K562 (cell line): ENCODE measurements at regions not wholly inside any gene's neighbourhood (a gene's known extent, or its start where the extent isn't known, plus 50 kb on each side); places are given as distances from the start of the nearest gene placed in this dataset.

Experiments
- CREB1 ChIP-seq, 2 experiments: sonication (generic) in 1 of 2; formaldehyde crosslinking in 1 of 2; IDR thresholded peaks; 2 replicates each; pipeline versions ENCODE4 v1.6.1 to v1.8.0; 2012 to 2022; ENCODE audit warnings: inconsistent platforms in 1 of 2, mild to moderate bottlenecking in 1 of 2, missing genetic modification reagents in 1 of 2, moderate library complexity in 1 of 2
- CTCF ChIP-seq, 3 experiments: IDR thresholded peaks in 2 of 3; conservative IDR thresholded peaks in 1 of 3; 2 replicates each; pipeline ENCODE4 v1.5.1; 2011 to 2012; ENCODE audit warnings: low read length in 3 of 3, mild to moderate bottlenecking in 3 of 3, control low read depth in 2 of 3, improper control_type of control experiment in 1 of 3, inconsistent platforms in 1 of 3, low read depth in 1 of 3, mixed read lengths in 1 of 3, moderate library complexity in 1 of 3; ENCODE audit not compliant: insufficient read depth in 2 of 3
- FOXK1 ChIP-seq: sonication (generic); formaldehyde crosslinking; IDR thresholded peaks from 2 replicates; pipeline ENCODE4 v1.8.0; 2022; ENCODE audit warnings: missing genetic modification reagents, mild to moderate bottlenecking, borderline replicate concordance
- JUN ChIP-seq, 2 experiments: sonication (generic) in 1 of 2; formaldehyde crosslinking in 1 of 2; IDR thresholded peaks; 2 replicates each; pipeline versions ENCODE4 v1.6.1 to v1.8.0; 2012 to 2022; ENCODE audit warnings: borderline replicate concordance in 2 of 2, mild to moderate bottlenecking in 2 of 2, improper control_type of control experiment in 1 of 2, low read depth in 1 of 2, low read length in 1 of 2, missing genetic modification reagents in 1 of 2
- KDM2B ChIP-seq: fragments of 250-450 bp; sonication (Bioruptor Pico); IDR thresholded peaks from 2 replicates; pipeline ENCODE4 v1.8.0; 2021; ENCODE audit warnings: mild to moderate bottlenecking, moderate library complexity
- SRSF1 ChIP-seq: fragments of 200-400 bp; formaldehyde crosslinking; IDR thresholded peaks from 2 replicates; pipeline ENCODE4 v1.6.1; 2017; ENCODE audit warnings: mild to moderate bottlenecking, low read depth, low read length, moderate library complexity
- YY1 ChIP-seq, 3 experiments: IDR thresholded peaks; 2 replicates each; pipeline ENCODE4 v1.6.1; 2011; ENCODE audit warnings: low read length in 2 of 3, mild to moderate bottlenecking in 2 of 3, moderate library complexity in 2 of 3, borderline replicate concordance in 1 of 3, control low read depth in 1 of 3, low read depth in 1 of 3; ENCODE audit not compliant: insufficient read depth in 3 of 3, insufficient replicate concordance in 2 of 3, control insufficient read depth in 1 of 3, insufficient read length in 1 of 3; ENCODE audit errors: extremely low read depth in 1 of 3
- ZBTB17 ChIP-seq: fragments of 450-650 bp; formaldehyde crosslinking; IDR thresholded peaks from 2 replicates; pipeline ENCODE4 v1.4.0; 2020; ENCODE audit warnings: mild to moderate bottlenecking
- TF ChIP-seq, protein P1 (sequence below), 2 experiments: fragments of 450-650 bp; formaldehyde crosslinking in 1 of 2; IDR thresholded peaks; 2 replicates each; pipeline versions ENCODE4 v1.4.0 to v1.6.1; 2014 to 2020; ENCODE audit warnings: mild to moderate bottlenecking in 2 of 2, borderline replicate concordance in 1 of 2, low read depth in 1 of 2

- TF ChIP-seq, protein P1, sequence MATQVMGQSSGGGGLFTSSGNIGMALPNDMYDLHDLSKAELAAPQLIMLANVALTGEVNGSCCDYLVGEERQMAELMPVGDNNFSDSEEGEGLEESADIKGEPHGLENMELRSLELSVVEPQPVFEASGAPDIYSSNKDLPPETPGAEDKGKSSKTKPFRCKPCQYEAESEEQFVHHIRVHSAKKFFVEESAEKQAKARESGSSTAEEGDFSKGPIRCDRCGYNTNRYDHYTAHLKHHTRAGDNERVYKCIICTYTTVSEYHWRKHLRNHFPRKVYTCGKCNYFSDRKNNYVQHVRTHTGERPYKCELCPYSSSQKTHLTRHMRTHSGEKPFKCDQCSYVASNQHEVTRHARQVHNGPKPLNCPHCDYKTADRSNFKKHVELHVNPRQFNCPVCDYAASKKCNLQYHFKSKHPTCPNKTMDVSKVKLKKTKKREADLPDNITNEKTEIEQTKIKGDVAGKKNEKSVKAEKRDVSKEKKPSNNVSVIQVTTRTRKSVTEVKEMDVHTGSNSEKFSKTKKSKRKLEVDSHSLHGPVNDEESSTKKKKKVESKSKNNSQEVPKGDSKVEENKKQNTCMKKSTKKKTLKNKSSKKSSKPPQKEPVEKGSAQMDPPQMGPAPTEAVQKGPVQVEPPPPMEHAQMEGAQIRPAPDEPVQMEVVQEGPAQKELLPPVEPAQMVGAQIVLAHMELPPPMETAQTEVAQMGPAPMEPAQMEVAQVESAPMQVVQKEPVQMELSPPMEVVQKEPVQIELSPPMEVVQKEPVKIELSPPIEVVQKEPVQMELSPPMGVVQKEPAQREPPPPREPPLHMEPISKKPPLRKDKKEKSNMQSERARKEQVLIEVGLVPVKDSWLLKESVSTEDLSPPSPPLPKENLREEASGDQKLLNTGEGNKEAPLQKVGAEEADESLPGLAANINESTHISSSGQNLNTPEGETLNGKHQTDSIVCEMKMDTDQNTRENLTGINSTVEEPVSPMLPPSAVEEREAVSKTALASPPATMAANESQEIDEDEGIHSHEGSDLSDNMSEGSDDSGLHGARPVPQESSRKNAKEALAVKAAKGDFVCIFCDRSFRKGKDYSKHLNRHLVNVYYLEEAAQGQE (IDR thresholded peaks at IDR 0.05; ENCODE audit: borderline replicate concordance): no peak
- TF ChIP-seq, protein P1 (CRISPR knock-in tag; IDR thresholded peaks at IDR 0.05; ENCODE audit: low read depth): no peak
- TF ChIP-seq CREB1 (IDR thresholded peaks at IDR 0.05) (no peak), CREB1 (CRISPR knock-in tag; IDR thresholded peaks at IDR 0.05) (no peak), JUN (IDR thresholded peaks at IDR 0.05; ENCODE audit: borderline replicate concordance, low read depth, low read length) (no peak), JUN (CRISPR knock-in tag; IDR thresholded peaks at IDR 0.05; ENCODE audit: borderline replicate concordance) (no peak), KDM2B (CRISPR knock-in tag) (no peak), ZBTB17 (CRISPR knock-in tag) (no peak), CTCF (IDR thresholded peaks at IDR 0.05 in 2 of 3, conservative IDR thresholded peaks at IDR 0.05 in 1 of 3; ENCODE audit: insufficient read depth in 2 of 3, low read depth in 1 of 3, low read length in 3 of 3) (no peak), SRSF1 (no peak), YY1 (IDR thresholded peaks at IDR 0.05; ENCODE audit: borderline replicate concordance in 1 of 3, control insufficient read depth in 1 of 3, extremely low read depth in 1 of 3, insufficient read depth in 3 of 3, insufficient read length in 1 of 3, insufficient replicate concordance in 2 of 3, low read depth in 1 of 3, low read length in 2 of 3) (no peak), FOXK1 (no peak)
Observed at GRCh38 chr3:177308911-177309310, 111.6 kb upstream of the TBL1XR1 start.
